ENCODE measurements at regions not wholly inside any gene's neighbourhood (a gene's known extent, or its start where the extent isn't known, plus 50 kb on each side); places are given as distances from the start of the nearest gene placed in this dataset.

DNA sequence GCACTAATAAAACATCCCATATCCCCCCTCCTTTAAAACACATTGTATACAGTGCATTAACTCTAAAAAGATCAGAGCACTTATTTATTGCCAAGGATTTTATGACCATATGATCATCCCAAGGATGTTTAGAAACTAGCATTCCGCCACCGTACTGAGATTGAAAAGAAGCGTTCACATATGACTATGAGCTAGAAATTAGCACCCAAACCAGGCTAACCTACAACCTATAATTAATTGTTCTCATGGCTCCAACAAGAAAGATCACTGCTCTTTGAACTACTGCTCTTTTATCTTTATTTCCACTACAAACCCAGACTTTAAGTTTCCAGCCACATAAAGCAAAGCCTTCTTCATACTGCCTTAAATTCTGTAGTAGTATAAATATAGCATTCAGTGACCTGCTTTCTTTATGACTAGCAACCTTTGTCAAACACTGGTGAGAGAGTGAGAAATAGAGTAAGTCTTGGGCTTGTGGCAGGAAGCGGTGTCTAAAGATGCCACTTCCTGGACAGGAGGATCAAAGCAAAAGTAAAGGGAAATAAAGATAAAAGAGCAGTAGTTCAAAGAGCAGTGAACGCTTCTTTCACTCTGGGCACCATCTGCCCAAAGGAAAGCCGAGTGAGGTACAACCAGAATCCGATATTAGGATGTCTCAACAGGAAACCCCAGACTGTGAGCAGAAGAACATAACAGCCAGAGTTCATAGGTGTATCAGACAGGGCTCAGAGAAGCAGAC, 151.1 kb upstream of the ERCC6L2 start:
- H3K79me2 ChIP-seq (ENCODE audit: insufficient read depth, low read length): no peaks in the 10 kb centered on the region
- H3K4me2 ChIP-seq (replicated peaks; ENCODE audit: extremely low read depth, low read length, poor library complexity, severe bottlenecking): no peak overlapping the region
- Mint-ChIP-seq H3K27me3 (ENCODE audit: low read depth in 3 of 3) (peaks cover 0 to 8% (median 1%) of the 10 kb centered on the region in 3 donors), H3K27ac (peak overlapping the region in 1 of 7 donors; percentile 1), H3K9me3 (peaks cover 0 to 10% (median 4%) of the 10 kb centered on the region in 7 donors), H3K4me1 (peaks cover 6% of the 10 kb centered on the region), H3K4me3 (no peak overlapping the region), H3K36me3 (no peaks in the 10 kb centered on the region)
- no peak overlapping the region for H3K4me3 ChIP-seq (replicated peaks in 1 of 3; ENCODE audit: low read depth in 2 of 3, low read length in 3 of 3)
- H3K9ac ChIP-seq (ENCODE audit: insufficient read depth, low read length, poor library complexity, severe bottlenecking): no peak overlapping the region
- no peaks in the 10 kb centered on the region for H3K36me3 ChIP-seq (replicated peaks in 1 of 2; ENCODE audit: control insufficient read depth in 1 of 2, insufficient read depth in 2 of 2, low read length in 2 of 2)
- H3K4me1 ChIP-seq (ENCODE audit: control insufficient read depth in 1 of 2, insufficient read depth in 2 of 2, low read length in 2 of 2): no peaks in the 10 kb centered on the region
- intact Hi-C loops (cut with micrococcal nuclease): no loop called here
- H4K20me1 ChIP-seq (ENCODE audit: insufficient read depth, low read length): no peaks in the 10 kb centered on the region
- no peak overlapping the region for H3K27ac ChIP-seq (ENCODE audit: low read depth in 1 of 2, low read length in 2 of 2)
- TF ChIP-seq, protein P1, sequence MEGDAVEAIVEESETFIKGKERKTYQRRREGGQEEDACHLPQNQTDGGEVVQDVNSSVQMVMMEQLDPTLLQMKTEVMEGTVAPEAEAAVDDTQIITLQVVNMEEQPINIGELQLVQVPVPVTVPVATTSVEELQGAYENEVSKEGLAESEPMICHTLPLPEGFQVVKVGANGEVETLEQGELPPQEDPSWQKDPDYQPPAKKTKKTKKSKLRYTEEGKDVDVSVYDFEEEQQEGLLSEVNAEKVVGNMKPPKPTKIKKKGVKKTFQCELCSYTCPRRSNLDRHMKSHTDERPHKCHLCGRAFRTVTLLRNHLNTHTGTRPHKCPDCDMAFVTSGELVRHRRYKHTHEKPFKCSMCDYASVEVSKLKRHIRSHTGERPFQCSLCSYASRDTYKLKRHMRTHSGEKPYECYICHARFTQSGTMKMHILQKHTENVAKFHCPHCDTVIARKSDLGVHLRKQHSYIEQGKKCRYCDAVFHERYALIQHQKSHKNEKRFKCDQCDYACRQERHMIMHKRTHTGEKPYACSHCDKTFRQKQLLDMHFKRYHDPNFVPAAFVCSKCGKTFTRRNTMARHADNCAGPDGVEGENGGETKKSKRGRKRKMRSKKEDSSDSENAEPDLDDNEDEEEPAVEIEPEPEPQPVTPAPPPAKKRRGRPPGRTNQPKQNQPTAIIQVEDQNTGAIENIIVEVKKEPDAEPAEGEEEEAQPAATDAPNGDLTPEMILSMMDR (IDR thresholded peaks at IDR 0.05): no peak
- no peak overlapping the region for H2AFZ ChIP-seq (ENCODE audit: insufficient read depth, low read depth, low read length, poor library complexity, severe bottlenecking)
- no peak for DNase-seq
- WGBS (ENCODE audit: insufficient coverage): 88% methylated on average over 1 of the region's 7 CpGs
- peaks cover 3 to 4% of the 10 kb centered on the region in 2 donors for H3K9me3 ChIP-seq (replicated peaks in 1 of 2; ENCODE audit: control insufficient read depth in 1 of 2, insufficient read depth in 1 of 2, low read length in 2 of 2)
- H3K27me3 ChIP-seq (ENCODE audit: control insufficient read depth in 2 of 2, insufficient read depth in 2 of 2, low read length in 2 of 2): peaks cover 0 to 2% of the 10 kb centered on the region in 2 donors

DNA sequence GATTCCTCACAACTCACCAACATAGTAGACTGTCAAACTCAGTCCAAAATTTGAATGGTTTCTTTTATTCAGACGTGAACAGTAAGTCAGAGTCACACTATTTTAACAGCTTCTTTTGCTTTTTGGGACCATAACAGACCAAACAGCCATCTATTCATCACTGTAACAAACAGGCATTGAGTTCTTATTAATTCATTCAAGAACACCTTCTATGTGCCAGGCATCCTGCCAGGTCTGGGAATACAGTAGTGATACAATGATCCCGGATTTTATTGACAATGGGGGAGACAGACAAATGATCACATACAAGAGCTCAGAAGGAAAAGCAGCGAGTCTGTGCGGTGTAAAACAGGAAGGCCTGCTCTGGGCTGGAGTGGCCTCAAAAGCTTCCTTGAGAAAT, 153.3 kb upstream of the ERCC6L2 start:
- no peaks in the 10 kb centered on the region for H4K20me1 ChIP-seq (ENCODE audit: insufficient read depth, low read length)
- peaks cover 0 to 6% (median 4%) of the 10 kb centered on the region in 3 donors for H3K27me3 Mint-ChIP-seq (ENCODE audit: low read depth in 3 of 3)
- H2AFZ ChIP-seq (ENCODE audit: insufficient read depth, low read depth, low read length, poor library complexity, severe bottlenecking): no peak overlapping the region
- no peak overlapping the region for H3K9ac ChIP-seq (ENCODE audit: insufficient read depth, low read length, poor library complexity, severe bottlenecking)
- intact Hi-C loops (cut with micrococcal nuclease): no loop called here
- H3K36me3 ChIP-seq (replicated peaks in 1 of 2; ENCODE audit: control insufficient read depth in 1 of 2, insufficient read depth in 2 of 2, low read length in 2 of 2): no peaks in the 10 kb centered on the region
- peaks cover 2 to 11% (median 5%) of the 10 kb centered on the region in 7 donors for H3K9me3 Mint-ChIP-seq
- no peaks in the 10 kb centered on the region for H3K79me2 ChIP-seq (ENCODE audit: insufficient read depth, low read length)
- no peak overlapping the region for H3K27ac ChIP-seq (ENCODE audit: low read depth in 1 of 2, low read length in 2 of 2)
- no peak overlapping the region for H3K4me3 Mint-ChIP-seq
- H3K27ac Mint-ChIP-seq: no peak overlapping the region
- TF ChIP-seq, protein P1 (IDR thresholded peaks at IDR 0.05): no peak
- no peak for DNase-seq
- H3K4me1 Mint-ChIP-seq: peaks cover 6% of the 10 kb centered on the region
- 81% methylated on average over 3 of the region's 4 CpGs for WGBS (ENCODE audit: insufficient coverage)
- no peak overlapping the region for H3K4me2 ChIP-seq (replicated peaks; ENCODE audit: extremely low read depth, low read length, poor library complexity, severe bottlenecking)
- H3K36me3 Mint-ChIP-seq: no peaks in the 10 kb centered on the region
- H3K4me1 ChIP-seq (ENCODE audit: control insufficient read depth in 1 of 2, insufficient read depth in 2 of 2, low read length in 2 of 2): no peaks in the 10 kb centered on the region
- peaks cover 4 to 13% of the 10 kb centered on the region in 2 donors for H3K9me3 ChIP-seq (replicated peaks in 1 of 2; ENCODE audit: control insufficient read depth in 1 of 2, insufficient read depth in 1 of 2, low read length in 2 of 2)
- H3K4me3 ChIP-seq (replicated peaks in 1 of 3; ENCODE audit: low read depth in 2 of 3, low read length in 3 of 3): no peak overlapping the region
- H3K27me3 ChIP-seq (ENCODE audit: control insufficient read depth in 2 of 2, insufficient read depth in 2 of 2, low read length in 2 of 2): peaks cover 0 to 2% of the 10 kb centered on the region in 2 donors
